Sigmoid colon (tissue), 4 donors: ENCODE measurements at regions not wholly inside any gene's neighbourhood (a gene's known extent, or its start where the extent isn't known, plus 50 kb on each side); places are given as distances from the start of the nearest gene placed in this dataset.

Experiments used
- CTCF ChIP-seq, 4 experiments: fragments of 450-650 bp in 3 of 4; fragments of 200-600 bp in 1 of 4; IDR thresholded peaks; one replicate each; pipeline ENCODE4 v1.5.1; 2016 to 2019; ENCODE audit warnings: antibody characterized with exemption in 4 of 4, mild to moderate bottlenecking in 3 of 4, moderate library complexity in 2 of 4
- POLR2A ChIP-seq, 2 donors: fragments of 450-650 bp; IDR thresholded peaks; one replicate each; pipeline ENCODE4 v1.6.1; 2016; ENCODE audit warnings: antibody characterized with exemption in 2 of 2, mild to moderate bottlenecking in 2 of 2, moderate library complexity in 2 of 2
- POLR2AphosphoS5 ChIP-seq, 4 donors: sonication (generic); formaldehyde crosslinking; IDR thresholded peaks; one replicate each; pipeline ENCODE4 v1.6.1; 2017; ENCODE audit warnings: antibody characterized with exemption in 4 of 4

GRCh38 chr15:62824111-62825015, 218.2 kb upstream of the TPM1 start:
- TF ChIP-seq CTCF (IDR thresholded peaks at IDR 0.05) (no peak), POLR2A (IDR thresholded peaks at IDR 0.05) (no peak), POLR2AphosphoS5 (IDR thresholded peaks at IDR 0.05) (no peak)
